ENCODE measurements at regions not wholly inside any gene's neighbourhood (a gene's known extent, or its start where the extent isn't known, plus 50 kb on each side); places are given as distances from the start of the nearest gene placed in this dataset.

DNA sequence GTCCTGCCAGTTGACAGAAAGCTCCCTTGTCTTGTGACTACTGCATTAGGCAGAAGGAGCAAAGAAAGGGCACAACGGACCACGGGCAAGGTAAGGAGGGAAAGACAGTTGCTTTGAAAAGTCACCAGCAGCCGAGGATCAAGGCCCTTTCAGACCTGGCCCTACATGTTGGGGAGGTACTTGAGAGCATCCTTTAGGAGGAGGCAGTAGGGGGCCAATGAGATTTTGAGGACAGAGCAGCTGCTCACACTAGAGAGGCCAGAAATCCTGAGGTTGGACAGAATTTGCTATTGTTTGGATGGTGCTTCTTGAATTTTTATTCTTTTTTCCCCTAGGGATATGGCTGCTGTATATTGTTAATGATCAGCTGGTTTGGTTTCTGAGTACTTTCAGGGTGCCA lies 135.5 kb upstream of the PZP start:
- DNase-seq (ENCODE audit: low read depth in 1 of 2, low spot score in 1 of 2) = no peak
- TF ChIP-seq, protein P1, sequence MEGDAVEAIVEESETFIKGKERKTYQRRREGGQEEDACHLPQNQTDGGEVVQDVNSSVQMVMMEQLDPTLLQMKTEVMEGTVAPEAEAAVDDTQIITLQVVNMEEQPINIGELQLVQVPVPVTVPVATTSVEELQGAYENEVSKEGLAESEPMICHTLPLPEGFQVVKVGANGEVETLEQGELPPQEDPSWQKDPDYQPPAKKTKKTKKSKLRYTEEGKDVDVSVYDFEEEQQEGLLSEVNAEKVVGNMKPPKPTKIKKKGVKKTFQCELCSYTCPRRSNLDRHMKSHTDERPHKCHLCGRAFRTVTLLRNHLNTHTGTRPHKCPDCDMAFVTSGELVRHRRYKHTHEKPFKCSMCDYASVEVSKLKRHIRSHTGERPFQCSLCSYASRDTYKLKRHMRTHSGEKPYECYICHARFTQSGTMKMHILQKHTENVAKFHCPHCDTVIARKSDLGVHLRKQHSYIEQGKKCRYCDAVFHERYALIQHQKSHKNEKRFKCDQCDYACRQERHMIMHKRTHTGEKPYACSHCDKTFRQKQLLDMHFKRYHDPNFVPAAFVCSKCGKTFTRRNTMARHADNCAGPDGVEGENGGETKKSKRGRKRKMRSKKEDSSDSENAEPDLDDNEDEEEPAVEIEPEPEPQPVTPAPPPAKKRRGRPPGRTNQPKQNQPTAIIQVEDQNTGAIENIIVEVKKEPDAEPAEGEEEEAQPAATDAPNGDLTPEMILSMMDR (IDR thresholded peaks at IDR 0.05; ENCODE audit: insufficient read depth, low read length) = no peak
- TF ChIP-seq POLR2AphosphoS5 (IDR thresholded peaks at IDR 0.05; ENCODE audit: low read depth) (no peak), REST (IDR thresholded peaks at IDR 0.05; ENCODE audit: insufficient replicate concordance, low read depth) (no peak), SPI1 (IDR thresholded peaks at IDR 0.05; ENCODE audit: borderline replicate concordance, low read depth) (no peak), GABPA (IDR thresholded peaks at IDR 0.05; ENCODE audit: low read depth) (no peak)
- Histone ChIP-seq H3K27ac (replicated peaks) (0 out of 2 replicates have a peak overlapping the region, but pooled peaks have one; percentile 2), H3K4me3 (replicated peaks; ENCODE audit: insufficient read depth, low read length) (no peak overlapping the region), H3K27me3 (ENCODE audit: insufficient read depth, poor library complexity, severe bottlenecking) (no peaks in the 10 kb centered on the region)

DNA sequence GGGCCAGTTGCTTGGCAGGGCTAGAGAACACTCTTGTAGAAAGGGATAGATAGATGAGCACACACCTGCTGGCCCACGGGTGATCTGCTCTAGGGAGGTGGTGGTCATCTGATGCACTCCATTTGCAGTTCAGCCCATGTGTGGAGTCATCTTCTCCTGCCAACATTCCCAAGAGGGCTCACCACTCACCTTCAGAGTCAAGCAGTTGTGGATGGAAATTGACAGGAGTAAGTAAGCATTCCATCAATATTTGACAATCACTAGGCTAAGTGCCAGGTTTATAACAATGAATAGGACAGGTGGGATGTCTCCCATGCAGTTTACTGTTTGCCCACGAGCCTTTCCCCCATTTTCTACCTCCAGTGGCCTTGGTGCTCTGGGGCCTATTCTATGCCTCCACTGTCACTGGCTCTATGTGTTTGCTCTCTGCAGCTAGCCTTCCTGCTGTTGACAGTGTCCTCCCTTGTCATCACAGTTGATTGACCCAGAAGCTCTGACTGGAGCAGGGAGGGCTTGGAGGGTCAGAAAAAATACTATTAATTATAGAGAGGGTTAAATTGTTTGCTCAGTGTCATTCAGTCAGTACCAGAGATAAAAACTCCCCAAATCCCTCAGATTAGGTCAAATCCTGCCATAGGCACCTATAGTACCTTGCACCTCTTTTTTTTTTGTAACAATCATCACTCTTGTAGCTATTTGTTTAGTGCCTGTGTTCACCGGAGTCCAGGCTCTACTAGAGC lies 134.6 kb upstream of the PZP start:
- no peak overlapping the region for H3K27ac ChIP-seq (replicated peaks)
- TF ChIP-seq POLR2AphosphoS5 (IDR thresholded peaks at IDR 0.05; ENCODE audit: low read depth) = no peak
- TF ChIP-seq, protein P1 (IDR thresholded peaks at IDR 0.05; ENCODE audit: insufficient read depth, low read length) = no peak
- no peak for TF ChIP-seq GABPA (IDR thresholded peaks at IDR 0.05; ENCODE audit: low read depth)
- no peak for TF ChIP-seq REST (IDR thresholded peaks at IDR 0.05; ENCODE audit: insufficient replicate concordance, low read depth)
- no peak for TF ChIP-seq SPI1 (IDR thresholded peaks at IDR 0.05; ENCODE audit: borderline replicate concordance, low read depth)
- no peaks in the 10 kb centered on the region for H3K27me3 ChIP-seq (ENCODE audit: insufficient read depth, poor library complexity, severe bottlenecking)
- DNase-seq (ENCODE audit: low read depth in 1 of 2, low spot score in 1 of 2) = no peak
- H3K4me3 ChIP-seq (replicated peaks; ENCODE audit: insufficient read depth, low read length) = no peak overlapping the region

- Histone ChIP-seq H3K27me3 (ENCODE audit: insufficient read depth, poor library complexity, severe bottlenecking) (no peaks in the 10 kb centered on the region), H3K4me3 (replicated peaks; ENCODE audit: insufficient read depth, low read length) (no peak overlapping the region), H3K27ac (replicated peaks) (no peak overlapping the region)
- TF ChIP-seq GABPA (IDR thresholded peaks at IDR 0.05; ENCODE audit: low read depth) = no peak
- no peak for TF ChIP-seq POLR2AphosphoS5 (IDR thresholded peaks at IDR 0.05; ENCODE audit: low read depth)
- TF ChIP-seq SPI1 (IDR thresholded peaks at IDR 0.05; ENCODE audit: borderline replicate concordance, low read depth) = no peak
- TF ChIP-seq, protein P1 (IDR thresholded peaks at IDR 0.05; ENCODE audit: insufficient read depth, low read length) = no peak
- TF ChIP-seq REST (IDR thresholded peaks at IDR 0.05; ENCODE audit: insufficient replicate concordance, low read depth) = no peak
- no peak for DNase-seq (ENCODE audit: low read depth in 1 of 2, low spot score in 1 of 2)
Observed at GRCh38 chr12:9341260-9341585, 133.0 kb upstream of the PZP start.

Measured in HL-60 (cell line).